HG03342 (cell line): ENCODE measurements at regions not wholly inside any gene's neighbourhood (a gene's known extent, or its start where the extent isn't known, plus 50 kb on each side); places are given as distances from the start of the nearest gene placed in this dataset.

Experiments
- ATAC-seq: cut with Tn5 transposase; IDR thresholded peaks from one replicate; pipeline ENCODE4 v1.9.1; 2021; ENCODE audit warnings: mild to moderate bottlenecking, moderate library complexity; ENCODE audit not compliant: unreplicated experiment

- no peak for ATAC-seq
Measured at GRCh38 chr3:177524742-177525141, 327.5 kb upstream of the TBL1XR1 start.

GRCh38 chr3:177525414-177525813 lies 328.1 kb upstream of the TBL1XR1 start:
- no peak for ATAC-seq

GRCh38 chr3:177525987-177526712 lies 328.9 kb upstream of the TBL1XR1 start:
- no peak for ATAC-seq

GRCh38 chr3:177527182-177527581 lies 329.9 kb upstream of the TBL1XR1 start:
- no peak for ATAC-seq

DNA sequence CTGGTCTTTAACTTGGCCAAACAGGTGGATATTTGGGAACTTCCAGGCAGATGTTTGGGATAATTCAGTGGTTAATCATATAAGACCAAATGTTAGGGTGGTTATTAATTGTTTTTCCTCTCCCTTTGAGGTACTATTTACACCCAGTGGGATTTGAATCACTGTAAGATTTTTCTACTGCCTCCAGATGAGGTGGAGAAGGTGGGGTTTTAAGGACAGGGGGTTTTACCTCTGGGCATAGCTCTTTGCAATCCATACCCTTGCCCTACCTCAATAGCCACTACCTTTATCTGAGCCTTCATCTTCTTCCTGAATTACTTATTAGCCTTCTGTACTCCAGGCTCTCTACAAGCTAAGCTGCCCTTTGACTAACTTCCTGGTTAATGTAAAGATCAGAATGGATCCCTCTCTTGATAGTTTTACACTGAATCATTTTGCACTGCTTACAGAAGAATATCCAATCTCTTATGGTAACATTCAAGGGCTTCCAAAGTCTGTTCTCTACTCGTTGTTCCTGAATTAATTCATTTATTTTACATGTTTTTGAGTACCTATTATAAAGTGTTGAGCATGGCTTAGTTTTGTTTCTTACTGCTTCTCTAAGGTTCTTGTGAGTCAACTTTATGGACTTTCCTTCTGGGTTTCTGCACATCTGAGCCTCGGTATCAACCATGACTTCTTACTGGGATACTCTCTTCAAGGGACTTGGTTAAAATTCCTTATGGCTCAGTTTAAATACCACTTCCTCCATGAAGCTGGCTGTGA lies 331.2 kb upstream of the TBL1XR1 start:
- no peak for ATAC-seq

GRCh38 chr3:177529071-177529550 lies 331.8 kb upstream of the TBL1XR1 start:
- no peak for ATAC-seq

GRCh38 chr3:177529716-177530335 lies 332.5 kb upstream of the TBL1XR1 start:
- ATAC-seq, result no peak

DNA sequence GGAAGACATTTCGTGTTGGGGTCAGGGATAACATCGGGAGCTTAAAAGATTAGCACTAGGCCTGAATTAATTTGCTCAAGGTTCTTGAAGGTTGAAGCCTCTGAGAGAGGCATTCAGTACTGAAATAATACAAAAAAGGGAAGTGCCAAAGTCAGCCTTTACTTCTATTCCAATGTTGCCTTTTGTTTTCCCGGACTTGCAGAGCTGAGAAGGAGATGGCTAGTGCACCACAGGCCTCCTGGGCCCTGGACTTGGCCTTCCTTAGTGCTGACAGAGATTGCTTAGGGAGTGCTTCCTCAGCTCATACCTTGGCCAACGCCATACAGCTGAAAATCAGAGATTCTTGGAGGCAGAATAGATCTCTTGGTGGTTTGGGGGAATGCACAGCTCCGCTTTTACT lies 333.6 kb upstream of the TBL1XR1 start:
- ATAC-seq, result no peak

DNA sequence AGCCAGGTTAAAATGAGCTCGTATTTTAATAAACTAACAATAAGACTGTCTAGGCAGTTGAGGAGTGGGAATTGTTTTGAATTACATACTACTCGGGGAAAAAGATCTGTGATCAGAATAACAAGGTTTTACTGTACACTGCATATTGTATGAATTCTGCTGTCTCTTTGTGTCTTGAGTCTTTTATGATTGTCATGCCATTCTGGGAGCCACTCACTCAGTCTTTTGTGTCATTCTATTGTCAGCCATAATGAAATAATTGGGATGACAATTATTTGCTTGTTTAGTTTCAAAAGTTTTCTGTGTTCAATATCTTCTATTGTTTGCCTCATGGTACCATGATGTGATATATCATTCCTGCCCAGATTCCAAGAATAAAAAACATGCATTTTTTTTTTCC lies 339.6 kb upstream of the TBL1XR1 start:
- no peak for ATAC-seq

DNA sequence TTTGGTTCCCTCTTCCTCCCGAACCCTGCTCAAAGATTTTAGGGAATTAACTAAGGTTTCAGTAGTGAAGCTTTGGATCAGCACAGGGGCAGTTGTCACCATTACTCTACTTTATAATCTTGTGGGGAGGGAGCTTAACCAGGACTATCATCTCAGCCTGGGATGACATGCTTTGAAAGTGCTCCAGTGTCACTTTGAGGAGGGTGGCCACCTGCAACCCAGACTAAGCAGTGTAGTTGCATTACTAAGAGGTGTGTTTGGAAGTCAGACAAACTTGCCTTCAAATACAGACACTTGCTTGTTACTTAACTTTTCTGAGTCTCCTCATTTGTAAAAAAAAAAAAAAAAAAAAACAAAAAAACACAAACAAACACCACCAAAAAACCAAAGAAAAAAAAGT lies 340.3 kb upstream of the TBL1XR1 start:
- no peak for ATAC-seq

GRCh38 chr3:177538048-177538749 lies 340.9 kb upstream of the TBL1XR1 start:
- no peak for ATAC-seq

DNA sequence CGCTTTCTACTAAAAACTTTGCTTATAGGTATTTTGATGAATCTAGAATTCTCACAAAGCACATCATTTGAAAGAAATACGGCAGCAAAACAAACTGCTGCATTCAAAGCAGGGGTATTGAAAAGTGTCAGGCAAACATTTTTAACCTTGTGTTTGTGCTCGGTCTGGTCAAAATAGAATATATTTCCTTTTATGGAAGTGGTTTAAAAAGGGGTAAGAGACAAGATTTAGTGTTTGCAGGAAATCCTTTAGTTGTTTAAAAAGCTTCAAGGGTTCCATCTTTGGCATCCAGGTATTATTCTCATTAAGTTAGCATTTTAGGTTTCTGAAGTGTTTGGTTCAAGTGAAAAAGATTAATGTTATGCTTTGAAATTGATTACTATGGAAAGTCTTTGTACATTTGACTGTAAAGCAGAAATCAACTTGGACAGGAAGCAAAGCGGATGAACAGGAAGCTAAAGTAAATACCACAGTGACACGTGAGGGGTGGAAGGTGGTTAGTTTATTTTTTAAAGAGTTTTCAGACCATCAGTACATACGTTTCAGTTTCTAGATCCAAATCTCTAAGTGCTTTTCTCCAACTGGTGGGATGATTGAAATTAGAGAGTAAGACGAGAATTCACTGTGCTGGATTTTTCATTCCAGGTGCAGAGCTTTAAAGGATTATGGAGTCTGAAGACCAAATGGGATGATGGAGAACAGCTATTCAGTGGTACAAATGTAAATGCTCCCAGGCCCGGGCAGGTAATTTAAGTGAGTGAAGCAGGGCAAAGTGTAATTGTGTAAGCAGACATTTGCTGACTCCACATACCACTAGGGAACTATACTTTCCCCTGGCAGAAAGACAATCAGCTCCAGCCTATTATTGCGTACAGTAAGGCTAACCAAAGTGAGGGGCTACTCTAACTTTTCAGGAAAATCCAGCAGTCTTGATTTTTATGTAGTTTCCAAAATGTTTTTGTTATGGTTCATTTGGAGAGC lies 341.8 kb upstream of the TBL1XR1 start:
- peak; percentile 91 for ATAC-seq

- ATAC-seq, result no peak
Measured at GRCh38 chr3:177541541-177541940, 344.3 kb upstream of the TBL1XR1 start.

DNA sequence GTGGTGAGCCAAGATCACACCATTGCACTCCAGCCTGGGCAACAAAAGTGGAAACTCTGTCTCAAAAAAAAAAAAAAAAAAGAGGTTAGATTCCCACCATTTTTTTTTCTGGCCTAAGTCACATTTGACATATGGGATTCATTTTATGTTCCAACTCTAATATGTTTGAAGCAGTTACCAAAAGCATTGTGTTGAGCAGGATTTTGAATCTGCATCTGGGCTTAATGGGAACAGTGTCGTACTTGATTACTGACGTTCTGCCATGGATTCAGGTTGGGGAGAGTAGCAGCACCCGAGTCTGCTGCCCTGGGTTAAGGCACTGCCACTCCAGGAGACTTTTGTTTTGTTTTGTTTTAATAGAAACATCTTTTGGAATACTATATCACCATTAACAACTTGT lies 348.7 kb upstream of the TBL1XR1 start:
- ATAC-seq, result no peak

- no peak for ATAC-seq
Measured at GRCh38 chr3:177547711-177548350, 350.5 kb upstream of the TBL1XR1 start.

DNA sequence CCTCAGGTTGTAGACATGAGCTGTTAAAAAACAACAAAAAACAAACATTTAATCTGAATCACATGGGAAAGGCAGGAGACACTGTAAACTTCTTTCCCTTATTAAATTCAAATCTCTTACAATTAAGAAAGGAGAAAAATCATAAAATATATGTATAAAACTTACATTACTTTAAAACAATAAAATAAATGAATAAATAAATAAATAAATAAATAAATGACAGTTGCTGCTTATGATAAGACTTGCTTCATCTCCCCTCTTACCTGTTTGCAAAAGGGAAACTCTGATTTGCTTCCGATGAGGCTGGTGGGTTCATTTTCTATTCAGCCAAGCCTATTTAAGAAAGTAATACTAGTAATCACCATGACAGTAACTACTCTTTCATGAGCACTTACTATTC lies 353.4 kb upstream of the TBL1XR1 start:
- ATAC-seq, result no peak

DNA sequence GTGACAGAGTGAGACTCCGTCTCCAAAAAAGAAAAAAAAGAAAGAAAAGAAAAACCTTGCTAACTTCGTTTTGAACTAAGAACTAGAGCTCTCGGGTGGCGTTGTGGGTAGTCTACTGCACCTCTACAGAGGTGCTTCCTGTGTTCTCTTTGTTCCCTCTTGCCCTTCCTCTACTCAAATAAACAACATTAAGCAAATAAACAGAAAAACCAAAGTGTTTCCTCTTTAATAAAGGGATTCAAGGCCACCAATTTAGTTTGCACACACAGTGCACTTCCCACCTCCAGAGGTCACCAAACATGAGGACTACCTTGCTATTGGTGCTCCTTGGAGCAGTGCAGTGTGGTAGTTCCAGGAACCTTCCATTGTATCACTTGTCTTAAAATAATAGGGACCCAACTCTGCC lies 354.2 kb upstream of the TBL1XR1 start:
- ATAC-seq, result no peak

DNA sequence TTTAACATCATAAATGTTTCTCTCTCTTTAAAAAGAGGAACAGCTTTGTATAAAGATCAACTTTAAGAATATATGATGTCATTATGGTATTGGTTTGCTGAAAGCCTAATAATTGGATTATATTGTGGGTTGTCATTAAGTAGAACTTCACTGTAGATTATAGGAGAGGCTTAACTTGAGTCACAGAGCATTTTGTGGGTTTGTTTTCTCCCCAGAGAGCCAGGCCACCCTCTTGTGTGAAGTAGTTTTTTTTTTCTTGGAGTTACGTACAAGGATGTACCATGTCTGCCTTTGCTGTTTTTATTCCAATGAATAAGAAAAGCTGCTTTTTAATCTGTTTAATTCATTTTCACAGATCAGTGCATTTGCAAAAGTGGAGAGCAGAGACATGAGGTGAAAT lies 354.8 kb upstream of the TBL1XR1 start:
- ATAC-seq, result no peak

- ATAC-seq, result no peak
Measured at GRCh38 chr3:177553012-177553411, 355.7 kb upstream of the TBL1XR1 start.

DNA sequence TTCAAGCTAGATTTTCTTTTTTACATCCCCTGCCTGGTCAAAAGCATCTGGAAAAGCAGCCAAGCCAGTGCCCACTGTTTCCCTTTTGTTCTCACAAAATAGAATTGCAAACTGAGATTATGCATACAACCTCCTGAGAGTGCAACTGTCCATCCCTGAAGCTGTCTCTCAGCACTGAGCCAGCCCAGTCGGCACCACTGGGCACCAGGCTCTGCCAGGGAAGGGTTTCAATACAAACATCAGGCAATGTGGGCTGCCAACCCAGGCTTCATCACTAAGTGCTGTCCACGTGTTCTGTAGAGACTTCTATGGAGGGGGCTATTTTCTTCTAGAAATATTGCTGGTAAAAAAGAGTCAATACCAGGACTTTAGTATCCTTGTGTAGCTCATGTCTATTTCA lies 356.3 kb upstream of the TBL1XR1 start:
- no peak for ATAC-seq
